Lower leg skin (tissue), 3 donors: ENCODE measurements at regions not wholly inside any gene's neighbourhood (a gene's known extent, or its start where the extent isn't known, plus 50 kb on each side); places are given as distances from the start of the nearest gene placed in this dataset.

Experiments
- POLR2A ChIP-seq, 2 donors: fragments of 450-650 bp; IDR thresholded peaks; one replicate each; pipeline ENCODE4 v1.6.1; 2016 to 2017; ENCODE audit warnings: antibody characterized with exemption in 2 of 2, mild to moderate bottlenecking in 1 of 2, moderate library complexity in 1 of 2
- TF ChIP-seq, protein P1 (sequence below), 3 donors: fragments of 450-650 bp; IDR thresholded peaks; one replicate each; pipeline ENCODE4 v1.5.1; 2016; ENCODE audit warnings: antibody characterized with exemption in 3 of 3, mild to moderate bottlenecking in 3 of 3, moderate library complexity in 2 of 3

DNA sequence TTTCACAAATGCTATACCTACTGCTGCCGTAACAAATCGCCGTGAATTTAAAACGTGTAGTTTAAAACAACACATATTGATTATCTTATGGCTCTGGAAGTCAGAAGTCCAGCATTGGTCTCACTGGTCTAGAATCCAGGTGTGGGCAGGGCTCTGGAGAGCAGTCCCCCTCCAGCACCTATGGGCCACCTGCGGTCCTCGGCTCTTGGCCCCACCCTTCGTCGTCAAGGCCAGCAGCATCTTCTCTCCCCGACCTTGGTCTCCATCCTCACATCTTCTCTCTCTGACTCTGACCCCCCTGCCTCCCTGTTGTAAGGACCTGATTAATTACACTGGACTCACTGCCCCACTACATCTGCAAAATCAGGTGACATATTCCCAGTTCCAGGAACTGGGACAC, 106.4 kb upstream of the COL5A1 start:
- TF ChIP-seq, protein P1, sequence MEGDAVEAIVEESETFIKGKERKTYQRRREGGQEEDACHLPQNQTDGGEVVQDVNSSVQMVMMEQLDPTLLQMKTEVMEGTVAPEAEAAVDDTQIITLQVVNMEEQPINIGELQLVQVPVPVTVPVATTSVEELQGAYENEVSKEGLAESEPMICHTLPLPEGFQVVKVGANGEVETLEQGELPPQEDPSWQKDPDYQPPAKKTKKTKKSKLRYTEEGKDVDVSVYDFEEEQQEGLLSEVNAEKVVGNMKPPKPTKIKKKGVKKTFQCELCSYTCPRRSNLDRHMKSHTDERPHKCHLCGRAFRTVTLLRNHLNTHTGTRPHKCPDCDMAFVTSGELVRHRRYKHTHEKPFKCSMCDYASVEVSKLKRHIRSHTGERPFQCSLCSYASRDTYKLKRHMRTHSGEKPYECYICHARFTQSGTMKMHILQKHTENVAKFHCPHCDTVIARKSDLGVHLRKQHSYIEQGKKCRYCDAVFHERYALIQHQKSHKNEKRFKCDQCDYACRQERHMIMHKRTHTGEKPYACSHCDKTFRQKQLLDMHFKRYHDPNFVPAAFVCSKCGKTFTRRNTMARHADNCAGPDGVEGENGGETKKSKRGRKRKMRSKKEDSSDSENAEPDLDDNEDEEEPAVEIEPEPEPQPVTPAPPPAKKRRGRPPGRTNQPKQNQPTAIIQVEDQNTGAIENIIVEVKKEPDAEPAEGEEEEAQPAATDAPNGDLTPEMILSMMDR (IDR thresholded peaks at IDR 0.05), result no peak
- TF ChIP-seq POLR2A (IDR thresholded peaks at IDR 0.05), result no peak
